Psoas muscle (tissue), 7 donors: ENCODE measurements at regions not wholly inside any gene's neighbourhood (a gene's known extent, or its start where the extent isn't known, plus 50 kb on each side); places are given as distances from the start of the nearest gene placed in this dataset.
A peak's percentile ranks its signal among the peaks of the same experiment; 100 is the strongest.

ENCODE experiments used
- ATAC-seq, 4 donors: fragments of 200-7000 bp; cut with Tn5 transposase; one replicate each; pipeline ENCODE4 v1.9.1; 2020; ENCODE audit warnings: moderate library complexity in 3 of 4, mild to moderate bottlenecking in 2 of 4
- DNase-seq, 2 donors: peaks; one replicate each; pipeline ENCODE4 v3.0.0-alpha.2; 2020
- H3K27ac ChIP-seq: fragments of 200-600 bp; one replicate; pipeline ENCODE4 v1.8.0; 2022
- H3K27me3 ChIP-seq, 3 donors: fragments of 200-600 bp in 1 of 3; one replicate each; pipeline versions ENCODE4 v1.6.1 to v1.8.0; 2013 to 2022; ENCODE audit warnings: low read length in 2 of 3, mild to moderate bottlenecking in 2 of 3, moderate library complexity in 1 of 3; ENCODE audit not compliant: insufficient read depth in 3 of 3
- H3K36me3 ChIP-seq, 2 donors: fragments of 200-600 bp in 1 of 2; one replicate each; pipeline versions ENCODE4 v1.6.1 to v1.8.0; 2013 to 2022; ENCODE audit warnings: low read depth in 1 of 2, mild to moderate bottlenecking in 1 of 2, moderate library complexity in 1 of 2; ENCODE audit not compliant: insufficient read depth in 1 of 2
- H3K4me1 ChIP-seq: fragments of 200-600 bp; one replicate; pipeline ENCODE4 v1.8.0; 2022
- H3K4me3 ChIP-seq: fragments of 200-600 bp; one replicate; pipeline ENCODE4 v1.8.0; 2022; ENCODE audit warnings: mild to moderate bottlenecking
- H3K9me3 ChIP-seq: fragments of 200-600 bp; one replicate; pipeline ENCODE4 v1.8.0; 2022
- CTCF ChIP-seq: fragments of 200-600 bp; IDR thresholded peaks from one replicate; pipeline ENCODE4 v1.8.0; 2022; ENCODE audit warnings: antibody characterized with exemption
- WGBS, 3 donors: extraction: QIAGEN DNeasy Blood & Tissue Kit; methylation state at CpG; one replicate each; pipeline versions ENCODE4 v1.1.6 to v1.1.7; 2013; 5-methylcytosine and 5-hydroxymethylcytosine counted together
- intact Hi-C, 2 donors: fragments of 100-400 bp; cut with DNase I; formaldehyde crosslinking; loops; one replicate each; pipeline versions ENCODE4 v1.11.0 to v1.14.2; 2022
- donor health status: healthy with polysubstance abuse.
- donor health status: DM: no; HTN: no; CAD: no; lungs with moderate emphysema.
- donor health status: Bipolar disorder and iron deficiency.
- donor health status: healthy.
- donor health status: DM: yes; HTN: yes; CAD: no.
- donor health status: DM: no; HTN: no; CAD: no.
- donor health status: DM: yes; HTN: yes; CAD: no.

GRCh38 chr10:94211169-94211510, 151.6 kb downstream of the NOC3L start:
- intact Hi-C loops = loop anchor here in 1 of 2 donors (5.0 to 10.0 kb wide), 3 partner anchors 79 to 216 kb away; partner anchors contain the start of gene PLCE1
- Histone ChIP-seq H3K27me3 (no peaks in the 10 kb centered on the region), H3K4me3 (no peak overlapping the region), H3K9me3 (no peaks in the 10 kb centered on the region), H3K4me1 (peaks cover 54% of the 10 kb centered on the region), H3K27ac (peak overlapping the region; percentile 83), H3K36me3 (no peaks in the 10 kb centered on the region)
- ATAC-seq (peak; percentile 45 to 63 (median 50)), DNase-seq (no peak)
- WGBS, 3 donors = 27 to 39% (median 37%) methylated on average over 1 of the region's 1 CpG
- no peak for TF ChIP-seq CTCF

GRCh38 chr10:94213001-94213530, 149.7 kb downstream of the NOC3L start:
- H3K27me3 ChIP-seq = no peaks in the 10 kb centered on the region

GRCh38 chr10:94213980-94214379, 148.8 kb downstream of the NOC3L start:
- Histone ChIP-seq H3K36me3 (no peaks in the 10 kb centered on the region), H3K4me1 (peaks cover 48% of the 10 kb centered on the region), H3K27me3 (no peaks in the 10 kb centered on the region), H3K27ac (peak overlapping the region; percentile 83), H3K9me3 (no peaks in the 10 kb centered on the region), H3K4me3 (no peak overlapping the region)
- ATAC-seq (peak; percentile 8 to 54 (median 32)), DNase-seq (no peak)
- TF ChIP-seq CTCF = no peak
- intact Hi-C loops = loop anchor here in 1 of 2 donors (2.0 to 10.0 kb wide), 4 partner anchors 82 to 273 kb away; partner anchors contain the start of gene PLCE1
- 15 to 26% (median 16%) methylated on average over 3 of the region's 3 CpGs for WGBS, 3 donors

More at GRCh38 chr10:94213001-94213530, 149.7 kb downstream of the NOC3L start:
- ATAC-seq (peak; percentile 91 to 95 (median 94)), DNase-seq (peak; percentile 37 to 73)
- Histone ChIP-seq H3K27ac (peak overlapping the region; percentile 83), H3K4me1 (peaks cover 48% of the 10 kb centered on the region), H3K4me3 (no peak overlapping the region), H3K9me3 (no peaks in the 10 kb centered on the region), H3K36me3 (no peaks in the 10 kb centered on the region)
- 29 to 35% (median 35%) methylated on average over 2 of the region's 2 CpGs for WGBS, 3 donors
- TF ChIP-seq CTCF = no peak
- intact Hi-C loops = loop anchor here in 1 of 2 donors (2.0 to 10.0 kb wide), 4 partner anchors 81 to 272 kb away; partner anchors contain the start of gene PLCE1

GRCh38 chr10:94214481-94214893, 148.3 kb downstream of the NOC3L start:
- no peak for ATAC-seq
- peak overlapping the region; percentile 83 for H3K27ac ChIP-seq

More at GRCh38 chr10:94214481-94214893, 148.3 kb downstream of the NOC3L start:
- peaks cover 48% of the 10 kb centered on the region for H3K4me1 ChIP-seq
- H3K27me3 ChIP-seq = no peaks in the 10 kb centered on the region
- H3K4me3 ChIP-seq = no peak overlapping the region
- DNase-seq = no peak
- WGBS, 3 donors = 70 to 86% (median 85%) methylated on average over 7 of the region's 7 CpGs
- TF ChIP-seq CTCF = no peak
- intact Hi-C loops = loop anchor here in 1 of 2 donors (5.0 to 10.0 kb wide), 3 partner anchors 82 to 220 kb away; partner anchors contain the start of gene PLCE1
- no peaks in the 10 kb centered on the region for H3K36me3 ChIP-seq
- H3K9me3 ChIP-seq = no peaks in the 10 kb centered on the region
